ENCODE measurements at regions not wholly inside any gene's neighbourhood (a gene's known extent, or its start where the extent isn't known, plus 50 kb on each side); places are given as distances from the start of the nearest gene placed in this dataset.
"Not testable (repeated sequence)": the region's sequence is repeated elsewhere in the genome, so short reads cannot be mapped to it uniquely, and the experiment has no call there.

DNA sequence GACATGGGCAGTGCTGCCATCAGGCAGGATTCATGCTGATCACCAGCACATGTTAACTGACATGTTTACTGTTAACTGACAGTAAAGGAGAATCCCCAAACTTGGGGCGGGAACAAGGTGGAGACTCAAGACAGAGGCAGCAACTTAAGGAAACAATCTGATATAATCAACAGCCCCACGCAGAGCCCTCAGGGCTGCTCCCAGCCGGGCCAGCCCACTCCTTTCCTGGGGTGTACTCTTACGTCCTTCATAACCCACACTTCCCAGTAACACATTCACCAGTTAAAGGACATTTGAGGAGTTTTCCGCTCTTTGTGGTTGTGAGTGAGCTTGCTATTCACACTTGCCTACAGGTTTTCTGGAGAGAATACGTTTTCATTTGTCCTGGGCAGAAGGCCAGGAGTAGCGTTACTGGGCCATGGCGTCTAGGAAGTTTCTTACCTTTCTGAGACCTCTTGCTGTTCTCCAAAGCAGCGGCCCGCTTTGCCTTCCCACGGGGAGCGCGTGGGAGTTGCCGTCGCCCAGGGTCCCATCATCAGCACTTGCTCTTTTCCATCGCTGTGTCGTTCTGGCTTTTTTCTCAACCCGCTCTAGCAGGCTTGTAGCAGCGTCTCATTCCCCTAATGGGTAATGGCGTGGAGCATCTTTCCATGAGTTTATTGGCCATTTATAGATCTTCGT lies 56.4 kb downstream of the FOXF2 start:
- no peak for DNase-seq

DNA sequence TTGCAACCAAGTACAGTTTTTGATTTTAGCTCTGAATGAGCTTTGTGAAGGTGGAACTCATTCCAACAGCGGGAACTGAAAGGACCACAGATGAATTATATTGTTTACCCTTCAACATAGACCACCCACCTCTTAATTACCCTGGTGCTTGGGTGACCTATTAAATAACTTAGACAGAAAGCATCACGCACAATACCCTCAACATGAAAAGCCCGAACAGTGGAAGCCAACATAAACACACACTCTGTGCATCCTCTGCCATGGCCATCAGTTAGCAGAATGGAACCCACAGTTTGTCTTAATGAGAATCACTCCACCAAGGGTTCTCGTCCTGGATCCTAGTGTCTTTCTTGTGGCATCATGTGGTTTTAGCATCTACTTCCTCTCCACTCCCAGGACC lies 60.5 kb downstream of the FOXF2 start:
- no peak for DNase-seq

DNA sequence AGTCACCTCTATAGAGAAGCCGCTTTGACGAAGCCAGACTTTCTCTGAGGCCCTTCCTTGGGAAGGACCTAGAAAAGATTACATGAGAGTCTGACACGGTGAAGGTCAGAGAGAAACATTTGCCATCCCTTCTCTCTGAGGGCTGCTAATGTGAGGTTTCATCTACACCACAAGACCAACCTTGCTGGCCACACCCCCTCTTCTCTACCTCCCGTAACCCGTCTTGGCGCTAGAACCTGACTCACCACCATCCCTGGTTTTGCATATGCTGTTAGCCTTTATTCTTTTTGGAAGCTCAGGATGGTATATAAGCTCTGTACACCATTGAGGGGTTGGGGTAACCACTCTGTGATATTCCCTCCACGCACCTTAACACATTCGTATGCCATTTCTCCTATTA lies 63.6 kb downstream of the FOXF2 start:
- no peak for DNase-seq

DNA sequence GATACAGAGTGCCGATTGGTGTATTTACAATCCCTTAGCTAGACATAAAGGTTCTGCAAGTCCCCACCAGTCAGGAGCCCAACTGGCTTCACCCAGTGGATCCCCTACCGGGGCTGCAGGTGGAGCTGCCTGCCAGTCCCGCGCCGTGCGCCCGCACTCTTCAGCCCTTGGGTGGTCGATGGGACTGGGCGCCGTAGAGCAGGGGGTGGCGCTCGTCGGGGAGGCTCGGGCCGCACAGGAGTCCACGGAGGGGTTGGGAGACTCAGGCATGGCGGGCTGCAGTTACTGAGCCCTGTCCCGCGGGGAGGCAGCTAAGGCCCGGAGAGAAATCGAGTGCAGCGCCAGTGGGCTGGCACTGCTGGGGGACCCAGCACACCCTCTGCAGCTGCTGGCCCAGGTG lies 67.4 kb downstream of the FOXF2 start:
- not testable (repeated sequence) for DNase-seq

DNA sequence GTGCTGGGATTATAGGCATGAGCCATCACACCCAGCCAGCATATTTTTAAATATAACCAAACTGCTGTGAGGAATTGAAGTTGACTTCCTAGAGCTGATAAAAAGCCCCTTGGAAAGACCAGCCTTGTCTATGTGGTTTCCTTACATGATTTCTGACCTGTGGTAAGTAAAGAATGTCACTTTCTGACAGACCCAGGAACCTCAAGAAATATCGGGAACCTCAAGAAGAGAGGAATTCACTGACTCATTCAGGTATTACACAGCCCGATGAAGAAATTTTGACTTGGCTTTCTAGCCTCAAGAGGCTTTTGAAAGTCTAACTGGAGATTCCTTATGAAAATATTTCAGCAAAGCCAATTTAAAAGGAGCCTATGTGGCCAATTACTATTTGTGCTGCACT lies 71.8 kb downstream of the FOXF2 start:
- no peak for DNase-seq

DNA sequence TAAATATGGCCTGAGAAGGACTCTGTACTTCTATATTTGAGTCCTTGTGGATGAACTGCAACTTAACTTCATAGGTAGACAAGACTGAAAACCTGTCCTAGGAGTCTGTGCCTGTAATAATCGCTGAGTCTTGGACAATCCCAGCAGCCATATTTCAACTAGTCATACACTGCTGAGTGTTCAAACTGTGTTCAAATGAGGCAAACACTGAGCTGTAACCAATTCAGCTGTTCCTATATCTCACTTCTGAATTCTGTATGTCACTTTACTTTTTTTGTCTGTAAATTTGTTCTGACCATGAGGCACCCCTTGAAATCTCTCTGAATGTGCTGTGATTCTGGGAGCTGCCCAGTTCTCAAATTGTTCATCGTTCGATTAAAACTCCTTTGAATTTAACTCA lies 72.4 kb downstream of the FOXF2 start:
- DNase-seq, result no peak

DNA sequence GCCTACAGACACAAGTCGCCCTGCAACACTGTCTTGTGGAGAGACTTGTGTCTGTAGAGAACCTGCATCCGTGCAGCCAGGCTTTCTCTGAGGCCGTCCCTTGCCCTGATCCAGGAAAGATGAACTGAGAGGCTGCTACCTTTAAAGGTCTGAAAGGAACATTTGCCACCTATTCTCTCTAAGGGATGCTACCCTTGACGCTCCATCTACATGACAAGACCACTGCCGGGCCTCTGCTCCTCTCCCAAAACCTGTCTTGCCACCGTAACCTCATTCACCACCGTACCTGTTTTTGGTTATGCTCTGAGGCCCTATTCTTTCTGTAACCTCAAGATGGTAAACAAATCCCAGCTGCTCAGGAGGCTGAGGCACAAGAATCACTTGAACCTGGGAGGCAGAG lies 73.9 kb downstream of the FOXF2 start:
- no peak for DNase-seq

DNA sequence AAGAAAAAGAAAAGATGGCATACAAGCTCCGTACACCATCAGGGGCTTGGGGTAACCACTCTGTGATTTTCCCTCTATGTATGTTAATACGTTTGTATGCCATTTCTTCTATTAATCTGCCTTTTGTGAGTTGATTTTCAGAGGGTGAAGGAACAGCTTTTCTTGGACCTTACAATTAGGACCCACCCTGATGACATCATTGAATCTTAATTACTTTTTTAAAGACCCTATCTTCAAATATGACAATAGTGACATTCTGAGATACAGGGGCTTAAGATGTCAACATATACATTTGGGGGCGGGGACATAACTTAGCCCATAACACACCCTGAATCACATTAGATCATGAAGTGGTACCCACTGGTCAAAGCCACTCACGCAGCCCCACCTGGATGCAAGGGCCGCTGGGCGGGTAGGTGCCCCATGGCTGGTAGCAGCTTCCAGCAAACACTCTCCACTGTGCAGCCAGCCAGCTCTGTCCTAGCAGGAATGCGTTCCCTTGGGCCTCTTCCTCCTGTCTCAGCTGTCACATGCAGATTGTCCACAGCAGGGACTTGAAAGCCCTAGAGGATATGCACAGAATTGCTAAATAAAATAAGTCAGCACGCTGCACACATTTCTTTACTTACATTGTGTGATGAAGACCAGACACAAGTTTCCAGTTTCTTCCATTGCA lies 74.5 kb downstream of the FOXF2 start:
- no peak for DNase-seq

DNA sequence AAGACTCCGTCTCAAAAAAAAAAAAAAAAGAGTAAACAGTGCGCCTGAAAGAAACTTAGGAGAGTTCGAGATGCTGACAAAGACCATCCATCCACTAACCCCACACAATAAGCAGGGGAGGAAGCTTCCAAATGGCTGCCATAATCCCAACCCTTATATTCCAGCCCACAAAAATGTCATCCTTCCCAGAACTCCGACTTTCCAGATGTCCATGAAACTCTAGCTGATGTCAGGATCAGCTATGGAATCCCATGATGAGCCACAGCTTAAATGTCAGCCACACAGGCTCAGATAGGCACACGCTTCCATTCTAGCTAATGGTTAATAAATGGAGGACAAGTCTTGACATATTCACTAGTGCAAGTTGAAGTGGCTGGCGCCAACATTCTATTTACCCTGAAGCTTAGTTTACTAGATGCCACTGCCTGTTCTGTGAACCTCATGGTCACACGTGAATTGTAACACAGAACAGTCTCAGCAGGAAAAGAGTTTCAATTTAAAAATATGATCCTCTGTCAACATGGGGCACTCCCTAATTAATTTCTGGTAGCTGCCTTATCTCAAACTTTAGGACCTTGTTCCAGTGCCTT lies 75.5 kb downstream of the FOXF2 start:
- DNase-seq, result no peak

DNA sequence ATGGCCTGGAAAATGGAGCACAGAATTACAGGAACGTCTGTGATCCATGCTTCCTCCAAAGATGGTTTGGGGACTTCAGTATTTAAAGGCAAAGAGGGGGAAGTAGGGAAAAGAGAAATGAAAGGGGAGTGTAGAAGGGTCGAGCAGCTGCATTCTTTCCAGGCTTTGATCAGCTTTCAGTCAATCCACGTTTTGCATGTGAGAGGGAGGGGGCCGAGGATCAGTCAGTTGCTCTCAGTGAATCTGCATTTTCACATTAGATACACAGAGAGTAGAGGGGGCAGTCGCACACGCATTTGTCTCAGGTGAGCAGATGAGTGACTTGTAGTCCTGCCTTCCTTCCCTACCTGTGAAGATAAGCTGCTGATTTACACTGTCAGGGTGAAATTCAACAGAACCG lies 78.8 kb downstream of the FOXF2 start:
- no peak for DNase-seq

DNA sequence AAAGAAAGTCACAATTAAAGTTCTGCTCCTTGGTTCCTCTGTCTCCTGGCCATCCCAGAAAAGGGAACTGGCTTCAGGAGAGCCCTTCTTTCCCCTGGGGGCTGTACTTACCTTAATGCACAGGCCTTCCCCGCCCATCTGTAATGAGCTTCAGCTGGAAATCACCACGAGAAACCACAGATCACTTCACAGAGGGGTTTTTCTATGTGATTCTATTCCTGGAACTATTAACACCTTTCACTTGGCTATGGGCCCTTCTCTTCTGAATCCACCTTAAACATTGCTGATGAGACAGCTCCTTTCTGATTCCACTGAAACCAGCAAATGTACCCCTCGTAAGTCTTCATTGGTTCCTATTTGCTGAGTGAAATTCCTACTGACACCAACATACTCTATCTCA lies 80.7 kb downstream of the FOXF2 start:
- no peak for DNase-seq

DNA sequence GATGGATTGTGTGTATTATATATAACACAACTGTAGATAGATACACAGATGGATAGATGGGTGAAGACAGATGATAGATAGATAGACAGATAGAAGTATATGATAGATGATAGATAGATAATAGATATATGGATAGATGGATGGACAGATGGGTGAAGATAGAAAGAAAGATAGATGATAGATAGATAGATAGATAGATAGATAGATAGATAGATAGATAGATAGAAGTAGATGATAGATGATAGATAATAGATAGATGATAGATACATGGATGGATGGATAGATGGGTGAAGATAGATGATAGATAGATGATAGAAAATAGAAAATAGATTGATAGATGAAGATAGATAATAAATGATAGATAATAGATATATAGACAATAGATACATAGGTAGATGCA lies 83.3 kb downstream of the FOXF2 start:
- no peak for DNase-seq

DNA sequence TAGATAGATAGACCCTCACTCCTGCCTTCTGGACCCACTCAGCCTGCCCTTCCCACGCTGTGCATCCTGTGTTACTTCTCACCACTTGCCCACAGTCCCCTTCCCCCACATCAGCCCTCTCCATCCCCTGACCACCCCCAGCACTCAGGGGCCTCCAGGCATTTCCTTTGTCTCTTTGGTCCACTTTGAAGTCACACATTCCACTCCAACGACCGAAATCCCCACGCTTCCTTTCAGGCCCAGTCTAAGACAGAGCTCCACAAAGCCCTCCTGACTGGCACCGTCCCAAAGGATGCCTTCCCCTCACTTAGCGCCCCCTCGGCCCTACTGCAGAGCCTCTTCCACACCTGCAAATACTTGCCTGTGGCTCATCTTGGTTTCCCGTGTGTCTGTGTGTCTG lies 83.8 kb downstream of the FOXF2 start:
- no peak for DNase-seq

DNA sequence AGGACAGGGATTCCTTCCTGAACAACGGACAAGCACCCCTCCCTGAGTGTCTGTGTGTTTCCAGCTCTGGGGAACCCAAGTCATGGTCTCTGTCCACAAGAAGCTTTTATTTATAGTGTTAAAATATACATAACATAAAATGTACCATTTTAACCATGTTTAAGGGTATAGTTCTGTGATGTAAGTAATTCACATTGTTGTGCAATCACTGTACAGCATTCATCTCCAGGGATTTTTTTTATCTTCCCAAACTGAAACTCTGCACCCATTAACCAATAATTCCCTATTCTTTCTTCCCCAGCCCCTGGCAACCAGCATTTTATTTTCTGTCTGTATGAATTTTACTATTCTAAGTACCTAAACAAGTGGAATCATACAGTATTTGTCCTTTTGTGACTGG lies 84.2 kb downstream of the FOXF2 start:
- DNase-seq, result no peak

DNA sequence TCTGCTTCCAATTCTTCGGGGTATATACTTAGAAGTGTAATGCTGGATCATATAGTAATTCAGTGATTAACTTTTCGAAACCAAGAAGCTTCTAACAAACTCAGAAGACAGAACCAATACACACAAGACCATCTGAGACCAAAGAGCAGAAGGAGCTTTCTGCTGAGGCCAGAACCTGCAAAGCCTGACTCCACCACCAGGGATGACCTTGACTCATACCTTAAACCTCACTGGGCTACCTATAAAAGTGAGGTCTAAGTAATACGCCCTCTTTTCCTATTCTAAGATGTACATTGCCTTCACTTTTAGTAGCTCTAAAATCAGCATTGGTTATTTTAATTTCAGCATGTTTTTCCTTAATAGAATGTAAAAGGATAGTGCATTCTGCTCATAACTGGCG lies 84.8 kb downstream of the FOXF2 start:
- no peak for DNase-seq

DNA sequence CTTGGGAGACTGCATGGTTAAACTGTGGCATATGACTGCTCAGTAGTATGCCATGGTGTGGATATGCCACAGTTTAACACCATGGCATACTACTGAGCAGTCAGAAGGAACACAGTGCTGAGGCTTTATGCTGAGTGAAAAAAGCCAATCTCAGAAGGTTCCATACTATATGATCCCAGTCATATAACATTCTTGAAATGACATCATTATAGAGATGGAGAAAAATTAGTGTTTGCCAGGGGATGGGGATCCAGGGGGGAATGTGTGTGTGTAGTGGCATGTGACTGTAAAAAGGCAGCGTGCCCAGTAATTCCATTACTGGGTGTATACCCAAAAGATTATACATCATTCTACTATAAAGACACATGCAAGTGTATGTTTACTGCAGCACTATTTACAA lies 85.8 kb downstream of the FOXF2 start:
- no peak for DNase-seq

DNA sequence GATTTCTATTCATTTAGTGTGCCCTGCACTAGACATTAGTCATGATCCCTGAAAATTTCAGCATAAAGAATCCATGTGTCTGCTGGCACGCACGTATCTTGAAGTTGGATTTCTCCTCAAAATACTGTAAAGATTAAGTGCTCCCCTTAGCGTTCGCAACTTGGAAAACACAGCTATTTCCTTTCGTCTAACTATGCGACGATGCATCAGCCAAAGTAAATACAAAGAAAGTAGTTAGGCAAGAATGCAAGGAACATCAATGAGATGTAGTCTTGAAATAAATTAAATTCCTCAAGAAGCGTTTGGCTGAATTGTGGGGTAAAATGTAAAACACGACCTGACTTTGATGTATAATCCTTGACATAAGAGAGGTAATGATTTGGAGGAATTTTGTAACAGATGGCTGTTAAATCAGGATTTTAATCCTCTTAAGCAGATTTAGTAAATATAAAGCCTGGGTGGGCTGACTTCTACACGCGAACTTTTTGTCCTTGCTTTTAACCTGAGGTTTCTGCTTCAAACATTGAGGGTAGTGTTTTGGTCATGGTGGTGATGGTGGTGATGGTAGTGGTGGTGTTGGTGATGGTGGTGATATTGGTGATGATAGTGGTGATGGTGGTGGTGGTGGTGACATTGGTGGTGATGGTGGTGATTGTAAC lies 88.2 kb downstream of the FOXF2 start:
- DNase-seq, result no peak

DNA sequence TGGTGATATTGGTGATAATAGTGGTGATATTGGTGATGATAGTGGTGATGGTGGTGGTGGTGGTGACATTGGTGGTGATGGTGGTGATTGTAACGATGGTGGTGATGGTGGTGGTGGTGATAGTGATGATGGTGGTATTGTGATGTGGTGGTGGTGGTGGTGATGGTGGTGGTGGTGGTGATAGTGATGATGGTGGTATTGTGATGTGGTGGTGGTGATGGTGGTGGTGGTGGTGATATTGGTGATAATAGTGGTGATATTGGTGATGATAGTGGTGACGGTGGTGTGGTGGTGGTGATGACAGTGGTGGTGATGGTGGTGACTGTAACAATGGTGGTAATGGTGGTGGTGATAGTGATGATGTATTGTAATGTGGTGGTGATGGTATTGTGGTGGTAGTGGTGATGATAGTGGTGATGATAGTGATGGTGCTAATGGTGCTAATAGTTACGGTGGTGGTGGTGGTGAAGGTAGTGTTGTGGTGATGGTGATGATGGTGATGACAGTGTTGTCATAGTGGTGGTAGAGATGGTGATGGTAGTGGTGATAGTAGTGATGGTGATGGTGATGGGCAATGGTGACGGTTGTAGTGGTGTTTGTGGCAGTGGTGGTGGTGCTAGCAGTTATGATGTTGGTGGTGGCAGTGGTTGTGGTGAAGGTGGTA lies 88.9 kb downstream of the FOXF2 start:
- not testable (repeated sequence) for DNase-seq

DNA sequence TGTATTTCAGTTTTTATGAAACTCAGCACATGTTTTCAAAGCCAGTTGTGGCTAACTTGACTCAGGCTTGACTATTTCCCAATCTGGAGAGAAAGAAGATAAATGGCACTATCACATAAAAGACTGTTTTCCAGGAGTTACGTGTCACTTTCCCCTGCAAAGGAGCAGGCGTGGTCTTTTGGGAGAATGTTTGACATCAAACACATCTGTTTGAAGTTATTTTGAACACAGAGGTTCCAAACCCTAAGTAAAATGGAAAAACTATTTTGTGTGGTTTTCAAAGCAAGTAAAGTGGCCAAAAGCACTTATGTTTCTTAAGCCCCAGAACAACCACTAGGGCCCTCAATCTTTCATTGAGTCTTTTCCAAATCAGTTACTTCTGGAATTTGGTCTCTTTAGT lies 89.7 kb downstream of the FOXF2 start:
- DNase-seq, result no peak

DNA sequence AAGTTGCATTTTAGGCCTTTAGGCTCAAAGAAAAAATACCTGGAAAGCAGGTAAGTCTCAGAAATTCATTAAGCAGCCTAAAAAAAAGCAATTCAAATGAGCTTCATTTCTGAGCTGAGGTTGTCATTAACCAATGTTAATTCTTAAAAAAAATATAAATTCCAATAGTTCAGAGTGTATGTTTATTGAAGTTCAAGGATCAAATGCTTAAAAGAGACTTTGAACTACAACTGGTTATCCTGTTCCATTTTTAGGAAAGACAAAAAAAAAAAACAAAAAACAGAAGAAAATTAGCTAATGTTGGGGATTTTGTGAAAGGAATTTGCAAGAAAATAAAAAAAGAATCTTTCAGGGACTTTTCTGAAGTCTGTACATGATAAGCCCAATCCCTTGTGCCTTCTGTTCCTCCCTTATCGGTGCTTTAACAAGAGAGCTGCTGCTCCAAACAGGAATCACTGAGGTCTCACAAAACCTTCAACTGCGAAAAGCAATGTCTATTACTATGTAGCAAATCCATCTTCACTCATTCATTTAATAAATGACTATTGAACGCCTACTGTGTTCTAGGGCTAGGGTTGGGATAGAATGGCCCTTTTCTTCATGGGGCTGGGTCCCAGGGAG lies 90.3 kb downstream of the FOXF2 start:
- no peak for DNase-seq

DNA sequence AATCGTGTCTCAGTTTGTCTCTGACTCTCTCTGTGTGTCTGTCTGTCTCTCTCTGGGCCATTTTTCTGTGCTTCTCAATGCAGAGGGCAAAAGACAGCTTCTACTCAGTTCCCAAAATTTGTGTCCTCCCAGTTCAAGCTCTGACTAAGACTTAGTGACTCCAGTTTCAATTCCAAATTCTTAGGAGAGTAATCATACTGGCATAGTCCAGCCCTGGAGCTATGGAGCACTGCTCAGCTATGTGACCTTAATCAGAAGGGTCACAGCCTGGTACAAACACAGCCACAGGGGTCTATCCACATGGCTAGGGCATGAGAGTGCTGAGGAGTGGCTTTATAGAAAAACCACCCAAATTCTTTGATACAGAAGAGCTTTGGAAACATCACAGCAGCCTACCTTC lies 91.9 kb downstream of the FOXF2 start:
- no peak for DNase-seq

DNA sequence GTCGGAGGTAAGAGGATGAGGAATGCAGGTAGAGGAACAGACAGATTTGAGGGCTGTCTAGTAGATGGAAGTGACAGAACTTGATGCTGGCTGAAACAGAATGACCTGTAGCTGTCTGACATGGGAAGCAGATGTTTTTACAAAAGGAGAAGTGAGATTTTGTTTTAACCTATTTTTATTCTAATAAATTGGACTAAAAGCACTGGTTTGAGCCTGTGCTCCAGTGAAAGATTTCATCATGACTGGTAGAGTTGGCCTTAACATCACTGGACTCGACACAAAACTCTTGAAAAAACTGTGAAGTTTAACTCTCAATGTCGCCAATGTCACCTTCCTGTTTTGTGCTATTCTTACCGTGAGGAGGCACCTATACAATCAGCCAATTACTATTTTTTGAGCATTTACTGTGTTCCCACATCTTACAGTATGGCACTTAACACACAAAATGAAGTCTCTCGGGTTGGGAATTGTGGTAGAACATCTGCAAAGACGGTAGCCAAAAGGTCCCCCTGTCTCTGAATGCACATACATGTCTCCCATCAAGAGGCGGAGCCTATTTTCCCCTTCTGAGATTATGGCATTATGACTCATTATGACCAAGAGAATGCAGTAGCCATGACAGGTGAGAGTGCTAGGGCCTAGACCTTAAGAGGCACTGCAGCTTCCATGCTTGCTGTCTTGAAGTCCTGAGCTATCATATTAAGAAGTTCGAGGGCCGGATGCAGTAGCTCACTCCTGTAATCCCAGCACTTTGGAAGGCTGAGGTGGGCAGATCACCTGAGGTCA lies 93.2 kb downstream of the FOXF2 start:
- DNase-seq, result no peak
